Aorta (tissue), 5 donors: ENCODE measurements at regions not wholly inside any gene's neighbourhood (a gene's known extent, or its start where the extent isn't known, plus 50 kb on each side); places are given as distances from the start of the nearest gene placed in this dataset.

ENCODE experiments used
- ATAC-seq: fragments of 200-7000 bp; cut with Tn5 transposase; one replicate; pipeline ENCODE4 v1.9.1; 2022; ENCODE audit warnings: moderate library complexity; ENCODE audit not compliant: low FRiP score
- DNase-seq, 2 donors: peaks; one replicate each; pipeline ENCODE4 v3.0.0-alpha.2; 2020
- H3K27ac ChIP-seq, 2 donors: one replicate each; pipeline ENCODE4 v1.5.1; 2013; ENCODE audit warnings: low read length in 2 of 2, mild to moderate bottlenecking in 2 of 2, moderate library complexity in 2 of 2, control low read depth in 1 of 2, inconsistent platforms in 1 of 2, low read depth in 1 of 2
- H3K27me3 ChIP-seq, 2 donors: one replicate each; pipeline ENCODE4 v1.6.1; 2013; ENCODE audit warnings: control low read depth in 1 of 2, low read length in 1 of 2, mild to moderate bottlenecking in 1 of 2, moderate library complexity in 1 of 2; ENCODE audit not compliant: insufficient read depth in 2 of 2, control insufficient read depth in 1 of 2
- H3K36me3 ChIP-seq, 2 donors: one replicate each; pipeline ENCODE4 v1.6.1; 2013; ENCODE audit warnings: control low read depth in 1 of 2, low read length in 1 of 2, mild to moderate bottlenecking in 1 of 2; ENCODE audit not compliant: insufficient read depth in 2 of 2, control insufficient read depth in 1 of 2
- H3K4me1 ChIP-seq, 2 donors: one replicate each; pipeline ENCODE4 v1.6.1; 2013; ENCODE audit warnings: low read length in 2 of 2, control low read depth in 1 of 2, mild to moderate bottlenecking in 1 of 2, moderate library complexity in 1 of 2; ENCODE audit not compliant: insufficient read depth in 2 of 2, control insufficient read depth in 1 of 2
- H3K4me3 ChIP-seq, 2 donors: one replicate each; pipeline ENCODE4 v1.5.1; 2013; ENCODE audit warnings: low read length in 2 of 2, control low read depth in 1 of 2, mild to moderate bottlenecking in 1 of 2
- H3K9me3 ChIP-seq: one replicate; pipeline ENCODE4 v1.6.1; 2013; ENCODE audit warnings: mild to moderate bottlenecking, low read length; ENCODE audit not compliant: control insufficient read depth
- WGBS, 2 donors: extraction: QIAGEN DNeasy Blood & Tissue Kit; methylation state at CpG; one replicate each; pipeline ENCODE4 v1.1.7; 2013; 5-methylcytosine and 5-hydroxymethylcytosine counted together
- intact Hi-C, 2 donors: fragments of 100-400 bp; cut with DNase I; formaldehyde crosslinking; loops; one replicate each; pipeline versions ENCODE4 v1.14.2 to v1.15.0; 2022
- donor health status: healthy with polysubstance abuse.
- donor health status: Bipolar disorder and iron deficiency.
- donor health status: DM: no; HTN: no; CAD: no.
- donor health status: DM: no; HTN: no; CAD: no.
- donor health status: DM: yes; HTN: yes; CAD: no.

- 43 to 91% methylated on average over 1 of the region's 1 CpG for WGBS, 2 donors
- intact Hi-C loops: no loop called here
- no peaks in the 10 kb centered on the region for H3K27me3 ChIP-seq
- ATAC-seq (no peak), DNase-seq (no peak)
- no peaks in the 10 kb centered on the region for H3K9me3 ChIP-seq
- no peak overlapping the region for H3K27ac ChIP-seq
- H3K4me1 ChIP-seq: peaks cover 3 to 4% of the 10 kb centered on the region in 2 donors
- H3K36me3 ChIP-seq: no peaks in the 10 kb centered on the region
- no peak overlapping the region for H3K4me3 ChIP-seq
Measured at GRCh38 chr1:81435175-81435574, 365.6 kb upstream of the ADGRL2 start.

GRCh38 chr1:81433676-81434075 is 367.1 kb upstream of the ADGRL2 start:
- H3K27ac ChIP-seq: no peak overlapping the region
- no peaks in the 10 kb centered on the region for H3K27me3 ChIP-seq
- DNase-seq (no peak), ATAC-seq (no peak)
- no peaks in the 10 kb centered on the region for H3K36me3 ChIP-seq
- no peaks in the 10 kb centered on the region for H3K9me3 ChIP-seq
- 89 to 95% methylated on average over 2 of the region's 2 CpGs for WGBS, 2 donors
- H3K4me1 ChIP-seq: peaks cover 3 to 4% of the 10 kb centered on the region in 2 donors
- no peak overlapping the region for H3K4me3 ChIP-seq
- intact Hi-C loops: no loop called here

- ATAC-seq: no peak
- Histone ChIP-seq H3K27me3 (no peaks in the 10 kb centered on the region), H3K4me3 (no peak overlapping the region), H3K27ac (no peak overlapping the region), H3K9me3 (no peaks in the 10 kb centered on the region), H3K4me1 (peaks cover 0 to 4% of the 10 kb centered on the region in 2 donors), H3K36me3 (no peaks in the 10 kb centered on the region)
- WGBS, 2 donors: 90 to 91% methylated on average over 8 of the region's 8 CpGs
- intact Hi-C loops: no loop called here
- DNase-seq: no peak
Measured at GRCh38 chr1:81432654-81433109, 368.1 kb upstream of the ADGRL2 start.

- Histone ChIP-seq H3K36me3 (no peaks in the 10 kb centered on the region), H3K27ac (no peak overlapping the region), H3K4me3 (no peak overlapping the region), H3K27me3 (no peaks in the 10 kb centered on the region), H3K4me1 (no peaks in the 10 kb centered on the region), H3K9me3 (no peaks in the 10 kb centered on the region)
- no peak for DNase-seq
- intact Hi-C loops: no loop called here
- 92% methylated on average over 4 of the region's 4 CpGs for WGBS, 2 donors
- ATAC-seq: no peak
Measured at GRCh38 chr1:81432059-81432458, 368.7 kb upstream of the ADGRL2 start.

GRCh38 chr1:81431624-81432000 is 369.1 kb upstream of the ADGRL2 start:
- WGBS, 2 donors: 95 to 96% methylated on average over 2 of the region's 2 CpGs
- ATAC-seq (no peak), DNase-seq (no peak)
- Histone ChIP-seq H3K27me3 (no peaks in the 10 kb centered on the region), H3K36me3 (no peaks in the 10 kb centered on the region), H3K9me3 (no peaks in the 10 kb centered on the region), H3K4me3 (no peak overlapping the region), H3K4me1 (no peaks in the 10 kb centered on the region), H3K27ac (no peak overlapping the region)
- intact Hi-C loops: no loop called here

- WGBS, 2 donors: 74 to 75% methylated on average over 6 of the region's 6 CpGs
- H3K4me1 ChIP-seq: no peaks in the 10 kb centered on the region
- H3K36me3 ChIP-seq: no peaks in the 10 kb centered on the region
- DNase-seq (no peak), ATAC-seq (no peak)
- H3K4me3 ChIP-seq: no peak overlapping the region
- no peaks in the 10 kb centered on the region for H3K27me3 ChIP-seq
- intact Hi-C loops: no loop called here
- H3K9me3 ChIP-seq: no peaks in the 10 kb centered on the region
- H3K27ac ChIP-seq: no peak overlapping the region
Measured at GRCh38 chr1:81430955-81431623, 369.6 kb upstream of the ADGRL2 start.

- intact Hi-C loops: no loop called here
- ATAC-seq (no peak), DNase-seq (no peak)
- H3K4me3 ChIP-seq: no peak overlapping the region
- no peak overlapping the region for H3K27ac ChIP-seq
- 1 to 3% methylated on average over 1 of the region's 1 CpG for WGBS, 2 donors
- H3K9me3 ChIP-seq: no peaks in the 10 kb centered on the region
- no peaks in the 10 kb centered on the region for H3K27me3 ChIP-seq
- no peaks in the 10 kb centered on the region for H3K36me3 ChIP-seq
- H3K4me1 ChIP-seq: no peaks in the 10 kb centered on the region
Measured at GRCh38 chr1:81430236-81430938, 370.3 kb upstream of the ADGRL2 start.

- Histone ChIP-seq H3K9me3 (no peaks in the 10 kb centered on the region), H3K36me3 (no peaks in the 10 kb centered on the region), H3K27me3 (no peaks in the 10 kb centered on the region), H3K4me3 (no peak overlapping the region), H3K27ac (no peak overlapping the region), H3K4me1 (no peaks in the 10 kb centered on the region)
- ATAC-seq (no peak), DNase-seq (no peak)
- 97 to 100% methylated on average over 1 of the region's 1 CpG for WGBS, 2 donors
- intact Hi-C loops: no loop called here
Measured at GRCh38 chr1:81428998-81429397, 371.7 kb upstream of the ADGRL2 start.

- WGBS, 2 donors: 63 to 73% methylated on average over 2 of the region's 2 CpGs
- H3K36me3 ChIP-seq: no peaks in the 10 kb centered on the region
- H3K27me3 ChIP-seq: no peaks in the 10 kb centered on the region
- H3K27ac ChIP-seq: no peak overlapping the region
- intact Hi-C loops: no loop called here
- DNase-seq: no peak
- no peak for ATAC-seq
- H3K9me3 ChIP-seq: no peaks in the 10 kb centered on the region
- no peaks in the 10 kb centered on the region for H3K4me1 ChIP-seq
- no peak overlapping the region for H3K4me3 ChIP-seq
Measured at GRCh38 chr1:81424816-81425215, 375.9 kb upstream of the ADGRL2 start.
